ENCODE measurements at regions not wholly inside any gene's neighbourhood (a gene's known extent, or its start where the extent isn't known, plus 50 kb on each side); places are given as distances from the start of the nearest gene placed in this dataset.

DNA sequence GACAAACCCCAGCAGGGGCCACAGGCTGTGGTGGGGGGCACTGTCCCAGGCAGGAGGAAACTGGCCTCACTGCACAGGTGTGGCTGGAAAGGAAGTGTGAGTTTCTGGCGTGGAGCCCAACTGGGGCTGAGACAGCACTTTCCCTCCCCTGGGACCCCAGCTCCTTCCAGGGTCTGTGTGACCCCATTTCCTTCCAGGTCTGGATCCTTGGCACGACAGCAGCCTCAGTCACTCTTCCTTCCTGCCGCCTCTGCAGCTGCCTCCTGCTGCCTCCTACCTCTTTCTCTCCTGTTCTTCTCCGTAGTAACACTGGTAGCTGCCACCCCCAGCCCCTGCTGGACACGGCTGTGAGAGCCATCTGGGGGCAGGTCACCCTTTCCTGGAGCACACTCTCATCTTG, 88.0 kb downstream of the SIK1 start:
- Histone ChIP-seq H3K79me2 (ENCODE audit: low read length) (no peaks in the 10 kb centered on the region), H3K4me3 (ENCODE audit: low read length) (no peak overlapping the region), H4K20me1 (ENCODE audit: insufficient read depth, low read length) (no peaks in the 10 kb centered on the region), H3K27me3 (ENCODE audit: low read depth, low read length) (no peaks in the 10 kb centered on the region), H3K36me3 (replicated peaks; ENCODE audit: low read depth, low read length) (no peaks in the 10 kb centered on the region), H3K9me3 (ENCODE audit: insufficient read depth, low read length) (no peaks in the 10 kb centered on the region), H3K4me1 (ENCODE audit: low read length) (no peaks in the 10 kb centered on the region), H3K4me2 (ENCODE audit: low read length) (no peak overlapping the region), H3K9ac (ENCODE audit: low read length) (no peak overlapping the region), H2AFZ (ENCODE audit: low read depth, low read length) (no peak overlapping the region), H3K27ac (ENCODE audit: low read length) (no peak overlapping the region)
- TF ChIP-seq EZH2phosphoT487 (IDR thresholded peaks at IDR 0.05; ENCODE audit: low read depth) = no peak
- TF ChIP-seq, protein P1, sequence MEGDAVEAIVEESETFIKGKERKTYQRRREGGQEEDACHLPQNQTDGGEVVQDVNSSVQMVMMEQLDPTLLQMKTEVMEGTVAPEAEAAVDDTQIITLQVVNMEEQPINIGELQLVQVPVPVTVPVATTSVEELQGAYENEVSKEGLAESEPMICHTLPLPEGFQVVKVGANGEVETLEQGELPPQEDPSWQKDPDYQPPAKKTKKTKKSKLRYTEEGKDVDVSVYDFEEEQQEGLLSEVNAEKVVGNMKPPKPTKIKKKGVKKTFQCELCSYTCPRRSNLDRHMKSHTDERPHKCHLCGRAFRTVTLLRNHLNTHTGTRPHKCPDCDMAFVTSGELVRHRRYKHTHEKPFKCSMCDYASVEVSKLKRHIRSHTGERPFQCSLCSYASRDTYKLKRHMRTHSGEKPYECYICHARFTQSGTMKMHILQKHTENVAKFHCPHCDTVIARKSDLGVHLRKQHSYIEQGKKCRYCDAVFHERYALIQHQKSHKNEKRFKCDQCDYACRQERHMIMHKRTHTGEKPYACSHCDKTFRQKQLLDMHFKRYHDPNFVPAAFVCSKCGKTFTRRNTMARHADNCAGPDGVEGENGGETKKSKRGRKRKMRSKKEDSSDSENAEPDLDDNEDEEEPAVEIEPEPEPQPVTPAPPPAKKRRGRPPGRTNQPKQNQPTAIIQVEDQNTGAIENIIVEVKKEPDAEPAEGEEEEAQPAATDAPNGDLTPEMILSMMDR (IDR thresholded peaks at IDR 0.05; ENCODE audit: low read depth, low read length) = no peak

DNA sequence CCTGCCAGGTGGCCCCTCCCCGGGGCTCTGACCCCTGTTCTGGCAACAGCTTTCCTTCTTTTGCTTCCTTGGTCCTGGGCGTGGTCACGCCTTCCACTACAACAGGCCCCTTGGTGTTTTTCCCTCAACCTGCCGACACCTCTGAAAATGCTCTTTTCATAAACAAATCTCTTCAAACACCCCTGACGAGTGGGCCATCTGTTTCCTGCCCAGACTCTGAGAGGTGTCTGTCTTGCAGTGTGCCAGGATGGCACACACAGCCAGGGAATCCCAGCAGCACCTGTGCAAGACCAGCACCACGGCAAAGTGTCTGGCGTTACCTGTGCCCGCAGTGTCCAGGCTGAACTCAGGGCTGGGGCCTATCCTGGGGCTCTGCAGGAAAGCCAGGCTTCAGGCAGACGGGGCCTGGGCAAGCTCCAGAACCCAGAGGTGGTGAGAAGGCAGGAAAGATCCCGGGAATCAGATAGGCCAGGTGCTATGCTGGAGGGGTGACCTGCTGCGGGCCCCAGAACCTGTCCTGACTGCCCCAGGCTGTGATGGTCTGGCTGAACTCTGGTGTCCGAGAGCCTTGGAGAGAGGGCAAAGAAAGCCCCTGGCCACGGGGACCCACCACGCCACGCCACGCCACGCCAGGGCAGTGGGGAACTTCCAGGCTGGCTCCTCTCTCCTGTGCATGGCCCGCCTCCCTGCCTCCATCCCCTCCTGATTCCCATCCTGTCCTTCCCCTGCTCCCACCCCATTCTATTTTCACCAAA, 88.9 kb downstream of the SIK1 start:
- H3K4me2 ChIP-seq (ENCODE audit: low read length) = no peak overlapping the region
- H2AFZ ChIP-seq (ENCODE audit: low read depth, low read length) = no peak overlapping the region

GRCh38 chr21:43335119-43335518, 91.8 kb downstream of the SIK1 start:
- Histone ChIP-seq H4K20me1 (ENCODE audit: insufficient read depth, low read length) (no peaks in the 10 kb centered on the region), H3K27me3 (ENCODE audit: low read depth, low read length) (no peaks in the 10 kb centered on the region), H3K36me3 (replicated peaks; ENCODE audit: low read depth, low read length) (no peaks in the 10 kb centered on the region), H3K4me2 (ENCODE audit: low read length) (no peak overlapping the region), H3K79me2 (ENCODE audit: low read length) (no peaks in the 10 kb centered on the region), H3K27ac (ENCODE audit: low read length) (no peak overlapping the region), H3K9me3 (ENCODE audit: insufficient read depth, low read length) (no peaks in the 10 kb centered on the region), H2AFZ (ENCODE audit: low read depth, low read length) (no peak overlapping the region), H3K4me1 (ENCODE audit: low read length) (no peaks in the 10 kb centered on the region), H3K4me3 (ENCODE audit: low read length) (no peak overlapping the region), H3K9ac (ENCODE audit: low read length) (no peak overlapping the region)
- no peak for TF ChIP-seq EZH2phosphoT487 (IDR thresholded peaks at IDR 0.05; ENCODE audit: low read depth)
- TF ChIP-seq, protein P1 (IDR thresholded peaks at IDR 0.05; ENCODE audit: low read depth, low read length) = no peak

More for the DNA sequence above, 88.9 kb downstream of the SIK1 start:
- TF ChIP-seq EZH2phosphoT487 (IDR thresholded peaks at IDR 0.05; ENCODE audit: low read depth) = no peak
- TF ChIP-seq, protein P1 (IDR thresholded peaks at IDR 0.05; ENCODE audit: low read depth, low read length) = no peak
- H4K20me1 ChIP-seq (ENCODE audit: insufficient read depth, low read length) = no peaks in the 10 kb centered on the region
- no peaks in the 10 kb centered on the region for H3K79me2 ChIP-seq (ENCODE audit: low read length)
- H3K36me3 ChIP-seq (replicated peaks; ENCODE audit: low read depth, low read length) = no peaks in the 10 kb centered on the region
- no peak overlapping the region for H3K4me3 ChIP-seq (ENCODE audit: low read length)
- no peak overlapping the region for H3K9ac ChIP-seq (ENCODE audit: low read length)
- no peaks in the 10 kb centered on the region for H3K9me3 ChIP-seq (ENCODE audit: insufficient read depth, low read length)
- H3K27me3 ChIP-seq (ENCODE audit: low read depth, low read length) = no peaks in the 10 kb centered on the region
- H3K27ac ChIP-seq (ENCODE audit: low read length) = no peak overlapping the region
- no peaks in the 10 kb centered on the region for H3K4me1 ChIP-seq (ENCODE audit: low read length)

DNA sequence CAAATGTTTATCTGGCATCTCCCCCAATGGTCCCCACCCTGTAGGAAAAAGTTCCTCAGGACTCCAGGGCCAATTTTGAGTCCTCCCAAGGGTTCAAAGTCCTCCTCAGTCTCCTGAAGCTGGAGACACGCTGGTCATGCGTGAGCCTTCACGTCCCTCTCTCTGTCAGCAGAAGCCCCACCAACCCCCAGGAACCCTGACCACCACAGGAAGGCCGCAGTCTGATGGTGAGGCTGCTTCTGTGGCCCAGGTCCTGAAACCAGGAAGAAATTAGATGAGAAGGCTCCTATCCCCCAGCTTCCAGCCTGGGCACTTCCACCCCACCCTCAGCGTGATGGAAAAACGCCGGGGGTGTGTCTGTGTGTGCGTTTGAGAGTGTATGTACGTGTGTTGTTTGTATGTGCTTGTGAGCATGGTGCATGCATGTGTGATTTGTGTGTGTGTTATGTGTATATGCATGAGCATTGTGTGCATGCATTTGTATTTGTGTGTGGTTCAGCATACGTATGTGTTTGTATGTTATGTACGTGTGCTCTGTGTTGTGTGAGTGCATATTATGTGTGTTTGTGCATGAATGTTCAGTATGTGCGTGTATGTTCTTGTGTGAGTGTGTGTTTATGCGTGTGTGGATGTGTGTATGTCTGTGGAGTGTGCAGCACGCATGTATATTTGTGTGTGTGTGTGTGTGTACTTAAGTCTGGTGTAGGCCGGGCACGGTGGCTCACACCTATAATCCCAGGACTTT, 92.5 kb downstream of the SIK1 start:
- H3K27ac ChIP-seq (ENCODE audit: low read length) = no peak overlapping the region
- no peaks in the 10 kb centered on the region for H3K27me3 ChIP-seq (ENCODE audit: low read depth, low read length)
- H3K36me3 ChIP-seq (replicated peaks; ENCODE audit: low read depth, low read length) = no peaks in the 10 kb centered on the region
- H2AFZ ChIP-seq (ENCODE audit: low read depth, low read length) = no peak overlapping the region
- no peak overlapping the region for H3K4me3 ChIP-seq (ENCODE audit: low read length)
- H3K4me1 ChIP-seq (ENCODE audit: low read length) = no peaks in the 10 kb centered on the region
- H3K79me2 ChIP-seq (ENCODE audit: low read length) = no peaks in the 10 kb centered on the region
- H3K4me2 ChIP-seq (ENCODE audit: low read length) = no peak overlapping the region
- H3K9ac ChIP-seq (ENCODE audit: low read length) = no peak overlapping the region
- TF ChIP-seq EZH2phosphoT487 (IDR thresholded peaks at IDR 0.05; ENCODE audit: low read depth) = no peak
- TF ChIP-seq, protein P1 (IDR thresholded peaks at IDR 0.05; ENCODE audit: low read depth, low read length) = no peak
- H3K9me3 ChIP-seq (ENCODE audit: insufficient read depth, low read length) = no peaks in the 10 kb centered on the region
- no peaks in the 10 kb centered on the region for H4K20me1 ChIP-seq (ENCODE audit: insufficient read depth, low read length)
